ENCODE measurements at regions not wholly inside any gene's neighbourhood (a gene's known extent, or its start where the extent isn't known, plus 50 kb on each side); places are given as distances from the start of the nearest gene placed in this dataset.

DNA sequence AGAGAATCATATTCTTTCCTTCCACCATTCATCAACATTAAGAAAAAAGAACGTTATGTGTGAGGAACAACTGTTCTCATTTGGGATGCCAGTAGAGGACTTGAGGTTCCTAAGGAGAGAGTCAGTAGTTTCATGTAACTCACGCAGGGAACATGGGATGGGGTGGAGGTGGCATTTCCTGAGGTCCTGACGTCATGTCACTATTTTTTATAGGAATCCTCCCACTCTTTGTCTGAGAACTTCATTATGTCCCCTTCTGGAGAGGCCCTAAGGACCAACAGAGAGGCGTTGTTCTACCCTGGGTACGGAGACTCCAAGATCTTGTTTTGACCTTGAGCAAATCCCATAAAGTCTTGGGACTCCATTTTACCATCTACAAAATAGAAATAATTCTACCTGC, 211.7 kb upstream of the SOX9 start:
- TF ChIP-seq POLR2A (IDR thresholded peaks at IDR 0.05; ENCODE audit: low read depth, low read length) (no peak), POLR2AphosphoS5 (IDR thresholded peaks at IDR 0.05; ENCODE audit: low read depth, low read length) (no peak), PAX5 (IDR thresholded peaks at IDR 0.05; ENCODE audit: insufficient read depth, low read length, severe bottlenecking) (no peak), TAF1 (IDR thresholded peaks at IDR 0.05; ENCODE audit: low read depth, low read length) (no peak)
